Mammary epithelial cell (primary cell): ENCODE measurements at regions not wholly inside any gene's neighbourhood (a gene's known extent, or its start where the extent isn't known, plus 50 kb on each side); places are given as distances from the start of the nearest gene placed in this dataset.
"Not testable (repeated sequence)": the region's sequence is repeated elsewhere in the genome, so short reads cannot be mapped to it uniquely, and the experiment has no call there.

Source experiments
- CTCF ChIP-seq, 2 donors: IDR thresholded peaks in 1 of 2; conservative IDR thresholded peaks in 1 of 2; 2 replicates each; pipeline ENCODE4 v1.5.1; 2011 to 2012; ENCODE audit warnings: inconsistent platforms in 2 of 2, low read length in 2 of 2, mild to moderate bottlenecking in 2 of 2, control low read depth in 1 of 2, low read depth in 1 of 2; ENCODE audit not compliant: insufficient read depth in 1 of 2; ENCODE audit errors: extremely low read depth in 1 of 2
- EZH2 ChIP-seq: IDR thresholded peaks from 2 replicates; pipeline ENCODE4 v1.6.1; 2012; ENCODE audit warnings: low read length, inconsistent platforms, borderline replicate concordance

GRCh38 chrX:3881255-3881895, 167.9 kb upstream of the PRKX start:
- TF ChIP-seq CTCF (conservative IDR thresholded peaks at IDR 0.05 in 1 of 2, IDR thresholded peaks at IDR 0.05 in 1 of 2; ENCODE audit: extremely low read depth in 1 of 2, insufficient read depth in 1 of 2, low read depth in 1 of 2, low read length in 2 of 2); EZH2: not testable (repeated sequence)
